T47D (cell line): ENCODE measurements at regions not wholly inside any gene's neighbourhood (a gene's known extent, or its start where the extent isn't known, plus 50 kb on each side); places are given as distances from the start of the nearest gene placed in this dataset.
A peak's percentile ranks its signal among the peaks of the same experiment; 100 is the strongest.
"Not testable (repeated sequence)": the region's sequence is repeated elsewhere in the genome, so short reads cannot be mapped to it uniquely, and the experiment has no call there.

Experiments used
- DNase-seq, 2 experiments: peaks; one replicate each; pipeline versions ENCODE4 v3.0.0 to v3.0.0-alpha.2; 2011 to 2012; ENCODE audit warnings: low read depth in 1 of 2, low spot score in 1 of 2
- JUND ChIP-seq: IDR thresholded peaks from 2 replicates; pipeline ENCODE4 v1.6.1; 2012; ENCODE audit warnings: low read depth
- in situ Hi-C: cut with HindIII; loops from 2 replicates; pipeline ENCODE4 v1.10.0; 2016; ENCODE audit warnings: low sequenced_read_pairs, low pct_unique_long_range_greater_than_20kb

- in situ Hi-C loops: no loop called here
- no peak for TF ChIP-seq JUND
- DNase-seq: peak in 1 of 2 experiments; percentile 76
Observed at GRCh38 chr3:177483182-177483967, 286.1 kb upstream of the TBL1XR1 start.

DNA sequence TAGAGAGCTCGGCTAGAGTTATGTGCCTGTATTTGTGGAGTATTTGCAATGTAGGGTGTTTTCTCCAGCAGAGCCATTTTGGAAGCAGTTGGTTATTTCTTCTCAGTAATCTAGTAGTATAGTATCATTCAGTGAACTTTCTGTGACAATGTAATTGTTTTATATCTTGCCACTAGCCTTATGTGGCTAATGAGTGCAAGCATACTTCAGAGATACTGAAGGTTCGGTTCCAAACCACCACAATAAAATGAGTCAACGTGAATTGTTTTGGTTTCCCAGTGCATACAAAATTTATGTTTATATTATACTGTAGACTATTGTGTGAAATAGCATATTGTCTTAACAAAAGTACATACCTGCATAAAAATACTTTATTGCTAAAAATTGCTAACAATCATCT, 286.9 kb upstream of the TBL1XR1 start:
- no peak for TF ChIP-seq JUND
- DNase-seq: no peak
- in situ Hi-C loops: no loop called here

- in situ Hi-C loops: no loop called here
- TF ChIP-seq JUND: no peak
- DNase-seq: no peak
Observed at GRCh38 chr3:177484926-177485325, 287.6 kb upstream of the TBL1XR1 start.

DNA sequence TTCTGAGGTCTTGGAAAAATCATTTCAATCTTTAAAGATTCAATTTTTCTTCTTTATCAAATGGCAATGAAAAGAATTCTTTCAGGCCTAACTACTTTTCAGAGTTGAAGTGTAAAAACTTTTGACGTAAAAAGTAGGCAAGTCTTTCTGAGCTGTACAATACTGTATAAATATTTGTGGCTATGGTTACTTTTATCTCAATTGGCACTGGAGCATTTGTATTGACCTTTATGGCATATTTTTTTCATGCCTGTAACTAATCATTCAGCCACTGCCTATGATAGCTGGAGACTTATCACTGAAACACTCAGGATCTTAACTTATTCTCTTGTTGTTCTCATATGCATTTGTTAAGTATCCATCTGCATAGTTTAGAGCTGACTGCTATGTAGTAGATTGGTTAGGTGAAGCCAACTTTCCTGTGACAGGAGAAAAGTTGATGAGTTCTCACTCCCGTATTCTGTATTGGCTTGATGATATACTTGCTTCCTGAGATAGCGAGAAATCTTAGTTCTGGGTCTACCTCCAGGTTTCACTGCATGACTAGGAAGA, 290.4 kb upstream of the TBL1XR1 start:
- no peak for TF ChIP-seq JUND
- in situ Hi-C loops: no loop called here
- no peak for DNase-seq

GRCh38 chr3:177488740-177489139, 291.5 kb upstream of the TBL1XR1 start:
- DNase-seq: no peak
- TF ChIP-seq JUND: no peak
- in situ Hi-C loops: no loop called here

- in situ Hi-C loops: no loop called here
- DNase-seq: no peak
- TF ChIP-seq JUND: no peak
Observed at GRCh38 chr3:177490626-177491025, 293.3 kb upstream of the TBL1XR1 start.

GRCh38 chr3:177491296-177492032, 294.2 kb upstream of the TBL1XR1 start:
- in situ Hi-C loops: no loop called here
- no peak for TF ChIP-seq JUND
- no peak for DNase-seq

- in situ Hi-C loops: no loop called here
- DNase-seq: no peak
- no peak for TF ChIP-seq JUND
Observed at GRCh38 chr3:177493091-177493490, 295.8 kb upstream of the TBL1XR1 start.

GRCh38 chr3:177494216-177494615, 296.9 kb upstream of the TBL1XR1 start:
- TF ChIP-seq JUND: no peak
- in situ Hi-C loops: no loop called here
- DNase-seq: no peak

DNA sequence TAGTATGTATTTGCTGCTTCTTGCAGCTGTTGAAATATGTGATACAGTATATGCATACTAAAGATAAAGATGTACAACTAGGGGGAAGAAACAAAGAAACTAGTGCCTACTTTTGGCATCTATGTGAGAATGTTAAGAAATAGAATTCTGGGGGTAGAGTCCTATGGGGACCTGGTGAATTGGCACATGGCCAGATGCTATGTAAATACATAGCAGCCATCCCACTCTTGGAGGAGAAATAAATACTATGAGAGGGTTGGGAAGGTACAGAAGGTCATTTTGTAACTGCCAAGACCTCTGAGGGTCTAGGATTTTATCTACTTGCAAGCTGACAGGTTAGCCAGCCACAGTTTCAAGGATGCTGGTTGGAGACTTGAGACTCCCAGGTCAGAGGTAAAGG, 298.3 kb upstream of the TBL1XR1 start:
- TF ChIP-seq JUND: no peak
- in situ Hi-C loops: no loop called here
- no peak for DNase-seq

DNA sequence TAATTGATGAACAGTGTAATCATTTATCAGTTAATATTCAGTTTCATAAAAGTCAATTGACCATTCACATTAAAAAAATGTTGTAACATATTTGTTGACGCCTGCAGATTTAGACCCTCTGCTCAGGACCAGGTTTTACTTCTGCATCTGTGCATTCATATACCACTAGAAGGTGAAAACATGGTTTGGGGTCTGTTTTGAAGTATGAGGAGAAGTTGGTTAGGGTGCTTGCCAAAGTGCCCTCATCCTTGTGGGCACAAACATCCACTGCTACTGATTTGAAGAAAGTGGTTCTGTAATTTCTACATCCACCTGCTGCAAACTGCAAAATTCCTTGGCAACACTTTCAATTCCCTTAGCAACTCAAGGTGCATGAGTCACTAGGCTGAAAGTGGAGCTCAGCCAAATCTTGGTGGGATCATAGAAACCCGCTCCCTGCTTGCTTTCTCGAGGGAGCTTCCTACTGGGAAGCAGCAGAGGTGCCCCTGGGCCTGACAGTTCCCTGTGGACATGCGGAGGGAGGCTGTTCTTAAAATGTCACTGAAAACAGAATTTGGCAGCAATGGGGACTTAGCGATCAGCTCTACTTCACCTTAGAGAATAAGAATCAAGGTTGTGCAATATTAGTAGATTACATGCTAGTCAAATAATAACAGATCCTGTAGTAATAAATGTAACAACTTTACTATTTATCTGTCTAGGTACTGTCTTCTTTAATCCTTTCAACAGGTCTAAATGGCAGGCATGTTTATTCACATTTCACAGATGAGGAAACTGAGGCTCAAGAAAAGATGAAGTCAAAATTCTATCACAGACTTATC, 301.0 kb upstream of the TBL1XR1 start:
- TF ChIP-seq JUND: no peak
- DNase-seq: peak in 1 of 2 experiments; percentile 32
- in situ Hi-C loops: no loop called here

DNA sequence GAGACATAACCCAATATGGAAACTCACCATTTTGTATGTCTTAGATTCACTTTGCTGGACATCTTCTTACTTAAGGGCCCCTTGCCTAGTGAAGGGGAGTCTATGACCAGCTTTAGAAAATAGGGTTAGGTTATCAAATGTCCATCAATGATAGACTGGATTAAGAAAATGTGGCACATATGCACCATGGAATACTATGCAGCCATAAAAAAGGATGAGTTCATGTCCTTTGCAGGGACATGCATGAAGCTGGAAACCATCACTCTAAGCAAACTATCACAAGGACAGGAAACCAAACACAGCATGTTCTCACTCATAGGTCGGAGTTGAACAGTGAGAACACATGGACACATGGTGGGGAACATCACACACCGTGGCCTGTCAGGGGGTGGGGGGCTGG, 301.8 kb upstream of the TBL1XR1 start:
- in situ Hi-C loops, DNase-seq: not testable (repeated sequence)
